ENCODE measurements at regions not wholly inside any gene's neighbourhood (a gene's known extent, or its start where the extent isn't known, plus 50 kb on each side); places are given as distances from the start of the nearest gene placed in this dataset.

DNA sequence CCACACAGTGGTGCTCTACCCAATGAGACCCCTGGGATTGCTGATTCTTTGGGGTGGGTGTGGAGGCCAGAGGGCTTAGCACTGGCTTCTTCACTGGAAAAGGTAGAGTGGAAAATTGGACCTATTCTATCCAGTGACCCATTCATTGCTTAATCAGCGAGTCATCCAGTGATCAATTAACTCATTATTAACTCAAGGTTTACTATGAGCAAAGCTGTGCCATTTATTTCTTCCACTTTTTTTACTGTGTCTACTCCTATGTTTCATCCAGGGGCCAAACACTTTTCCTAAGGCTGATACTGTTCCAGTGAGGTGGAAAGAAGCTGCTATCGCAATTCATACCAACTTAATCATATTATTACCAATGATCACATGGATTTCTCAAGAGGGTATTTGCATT lies 363.9 kb downstream of the RPS6KC1 start:
- TF ChIP-seq, protein P1, sequence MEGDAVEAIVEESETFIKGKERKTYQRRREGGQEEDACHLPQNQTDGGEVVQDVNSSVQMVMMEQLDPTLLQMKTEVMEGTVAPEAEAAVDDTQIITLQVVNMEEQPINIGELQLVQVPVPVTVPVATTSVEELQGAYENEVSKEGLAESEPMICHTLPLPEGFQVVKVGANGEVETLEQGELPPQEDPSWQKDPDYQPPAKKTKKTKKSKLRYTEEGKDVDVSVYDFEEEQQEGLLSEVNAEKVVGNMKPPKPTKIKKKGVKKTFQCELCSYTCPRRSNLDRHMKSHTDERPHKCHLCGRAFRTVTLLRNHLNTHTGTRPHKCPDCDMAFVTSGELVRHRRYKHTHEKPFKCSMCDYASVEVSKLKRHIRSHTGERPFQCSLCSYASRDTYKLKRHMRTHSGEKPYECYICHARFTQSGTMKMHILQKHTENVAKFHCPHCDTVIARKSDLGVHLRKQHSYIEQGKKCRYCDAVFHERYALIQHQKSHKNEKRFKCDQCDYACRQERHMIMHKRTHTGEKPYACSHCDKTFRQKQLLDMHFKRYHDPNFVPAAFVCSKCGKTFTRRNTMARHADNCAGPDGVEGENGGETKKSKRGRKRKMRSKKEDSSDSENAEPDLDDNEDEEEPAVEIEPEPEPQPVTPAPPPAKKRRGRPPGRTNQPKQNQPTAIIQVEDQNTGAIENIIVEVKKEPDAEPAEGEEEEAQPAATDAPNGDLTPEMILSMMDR (IDR thresholded peaks at IDR 0.05) = no peak
- TF ChIP-seq, protein P2, sequence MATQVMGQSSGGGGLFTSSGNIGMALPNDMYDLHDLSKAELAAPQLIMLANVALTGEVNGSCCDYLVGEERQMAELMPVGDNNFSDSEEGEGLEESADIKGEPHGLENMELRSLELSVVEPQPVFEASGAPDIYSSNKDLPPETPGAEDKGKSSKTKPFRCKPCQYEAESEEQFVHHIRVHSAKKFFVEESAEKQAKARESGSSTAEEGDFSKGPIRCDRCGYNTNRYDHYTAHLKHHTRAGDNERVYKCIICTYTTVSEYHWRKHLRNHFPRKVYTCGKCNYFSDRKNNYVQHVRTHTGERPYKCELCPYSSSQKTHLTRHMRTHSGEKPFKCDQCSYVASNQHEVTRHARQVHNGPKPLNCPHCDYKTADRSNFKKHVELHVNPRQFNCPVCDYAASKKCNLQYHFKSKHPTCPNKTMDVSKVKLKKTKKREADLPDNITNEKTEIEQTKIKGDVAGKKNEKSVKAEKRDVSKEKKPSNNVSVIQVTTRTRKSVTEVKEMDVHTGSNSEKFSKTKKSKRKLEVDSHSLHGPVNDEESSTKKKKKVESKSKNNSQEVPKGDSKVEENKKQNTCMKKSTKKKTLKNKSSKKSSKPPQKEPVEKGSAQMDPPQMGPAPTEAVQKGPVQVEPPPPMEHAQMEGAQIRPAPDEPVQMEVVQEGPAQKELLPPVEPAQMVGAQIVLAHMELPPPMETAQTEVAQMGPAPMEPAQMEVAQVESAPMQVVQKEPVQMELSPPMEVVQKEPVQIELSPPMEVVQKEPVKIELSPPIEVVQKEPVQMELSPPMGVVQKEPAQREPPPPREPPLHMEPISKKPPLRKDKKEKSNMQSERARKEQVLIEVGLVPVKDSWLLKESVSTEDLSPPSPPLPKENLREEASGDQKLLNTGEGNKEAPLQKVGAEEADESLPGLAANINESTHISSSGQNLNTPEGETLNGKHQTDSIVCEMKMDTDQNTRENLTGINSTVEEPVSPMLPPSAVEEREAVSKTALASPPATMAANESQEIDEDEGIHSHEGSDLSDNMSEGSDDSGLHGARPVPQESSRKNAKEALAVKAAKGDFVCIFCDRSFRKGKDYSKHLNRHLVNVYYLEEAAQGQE (IDR thresholded peaks at IDR 0.05; ENCODE audit: insufficient read depth in 1 of 2, low read depth in 2 of 2, low read length in 1 of 2) = no peak

All from Panc1 (cell line).